Choroid plexus epithelial cell (primary cell): ENCODE measurements at regions not wholly inside any gene's neighbourhood (a gene's known extent, or its start where the extent isn't known, plus 50 kb on each side); places are given as distances from the start of the nearest gene placed in this dataset.

ENCODE experiments used
- DNase-seq: peaks from one replicate; pipeline ENCODE4 v3.0.0-alpha.2; 2010; ENCODE audit warnings: low read depth
- H3K4me3 ChIP-seq: 2 replicates; pipeline ENCODE4 v1.5.1; 2011; ENCODE audit warnings: low read depth, mild to moderate bottlenecking, control low read depth, low read length, moderate library complexity
- CTCF ChIP-seq: conservative IDR thresholded peaks from 2 replicates; pipeline ENCODE4 v1.5.1; 2011; ENCODE audit warnings: low read depth, mild to moderate bottlenecking, control low read depth, inconsistent platforms, low read length, moderate library complexity

DNA sequence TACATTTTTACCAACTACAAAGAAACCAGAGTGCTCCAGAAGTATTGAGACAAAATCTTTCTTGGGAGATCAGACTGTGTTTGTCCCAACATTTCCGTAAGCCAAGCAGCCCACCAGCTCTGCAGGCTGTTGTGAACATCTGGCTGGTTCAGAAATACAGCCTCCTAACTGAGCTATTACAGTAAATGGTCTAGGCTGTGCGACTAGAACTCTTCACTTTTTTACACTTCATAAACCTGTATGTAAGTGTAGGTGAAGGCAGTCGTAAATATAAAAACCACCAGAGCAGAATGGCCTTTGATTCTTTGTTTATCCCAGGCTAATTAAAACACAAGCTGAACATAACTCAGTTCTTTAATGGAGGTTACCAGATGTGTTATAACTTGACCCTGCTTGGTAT is 235.3 kb downstream of the ARRDC4 start:
- no peak overlapping the region for H3K4me3 ChIP-seq
- DNase-seq = no peak
- TF ChIP-seq CTCF = no peak

DNA sequence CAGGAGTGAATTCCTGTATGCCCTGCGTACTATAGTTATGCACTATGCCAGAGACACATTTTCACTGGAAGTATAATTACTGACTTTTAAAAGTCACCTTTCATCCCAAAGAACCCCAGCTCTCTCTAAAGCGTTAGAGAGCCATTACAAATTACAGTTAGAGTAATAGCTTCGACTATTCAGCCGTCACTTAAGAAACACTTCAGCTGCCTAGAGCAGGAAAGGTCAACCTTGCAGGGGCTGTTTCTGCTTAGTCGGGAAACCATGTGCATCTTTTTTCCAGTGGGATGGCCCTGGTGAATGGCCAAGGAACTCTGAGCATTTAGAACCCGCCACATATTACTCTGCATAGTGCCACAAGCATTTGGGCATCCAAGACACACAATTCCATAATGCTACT is 235.9 kb downstream of the ARRDC4 start:
- H3K4me3 ChIP-seq = no peak overlapping the region
- no peak for DNase-seq
- TF ChIP-seq CTCF = no peak

GRCh38 chr15:98202256-98202655 is 241.8 kb downstream of the ARRDC4 start:
- TF ChIP-seq CTCF = no peak
- no peak overlapping the region for H3K4me3 ChIP-seq
- DNase-seq = no peak

DNA sequence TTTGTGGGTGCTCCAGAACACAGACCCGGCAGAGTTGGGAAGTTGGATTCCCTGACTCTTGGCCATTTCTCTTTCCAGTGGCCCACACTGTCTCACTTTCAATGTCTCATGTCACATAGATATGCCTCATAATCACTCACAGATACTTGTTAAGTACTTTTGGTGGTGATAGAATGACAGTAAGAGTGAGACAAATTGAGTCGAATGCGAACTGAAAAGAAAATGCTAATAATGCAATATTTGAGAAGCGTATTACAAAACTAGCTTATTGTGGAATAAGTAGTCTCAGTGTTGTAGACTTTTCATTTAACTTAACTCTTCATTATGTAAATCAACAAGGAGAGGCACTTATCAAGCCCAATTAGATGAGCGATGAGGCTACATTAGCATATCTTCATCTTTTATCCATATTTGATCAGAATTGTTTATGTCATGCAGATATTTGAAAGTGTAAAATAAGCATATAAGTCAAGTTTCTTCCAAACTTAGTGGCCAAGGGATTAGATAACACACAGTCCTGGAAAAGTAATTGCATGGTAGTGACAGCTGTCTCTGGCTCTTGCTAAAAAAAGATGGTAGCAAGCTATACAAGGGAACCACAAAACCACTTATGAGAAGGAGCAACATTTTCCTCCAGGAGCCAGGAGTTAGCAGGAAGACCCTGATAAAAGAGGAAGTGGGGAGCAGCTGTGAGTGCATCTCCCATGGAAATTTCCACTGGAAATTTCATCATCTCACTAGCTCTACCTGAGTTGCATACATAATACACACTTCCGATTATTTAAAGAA is 243.6 kb downstream of the ARRDC4 start:
- no peak for DNase-seq
- H3K4me3 ChIP-seq = no peak overlapping the region
- no peak for TF ChIP-seq CTCF

- no peak overlapping the region for H3K4me3 ChIP-seq
- DNase-seq = no peak
- TF ChIP-seq CTCF = no peak
Measured at GRCh38 chr15:98207928-98208327, 247.4 kb downstream of the ARRDC4 start.

DNA sequence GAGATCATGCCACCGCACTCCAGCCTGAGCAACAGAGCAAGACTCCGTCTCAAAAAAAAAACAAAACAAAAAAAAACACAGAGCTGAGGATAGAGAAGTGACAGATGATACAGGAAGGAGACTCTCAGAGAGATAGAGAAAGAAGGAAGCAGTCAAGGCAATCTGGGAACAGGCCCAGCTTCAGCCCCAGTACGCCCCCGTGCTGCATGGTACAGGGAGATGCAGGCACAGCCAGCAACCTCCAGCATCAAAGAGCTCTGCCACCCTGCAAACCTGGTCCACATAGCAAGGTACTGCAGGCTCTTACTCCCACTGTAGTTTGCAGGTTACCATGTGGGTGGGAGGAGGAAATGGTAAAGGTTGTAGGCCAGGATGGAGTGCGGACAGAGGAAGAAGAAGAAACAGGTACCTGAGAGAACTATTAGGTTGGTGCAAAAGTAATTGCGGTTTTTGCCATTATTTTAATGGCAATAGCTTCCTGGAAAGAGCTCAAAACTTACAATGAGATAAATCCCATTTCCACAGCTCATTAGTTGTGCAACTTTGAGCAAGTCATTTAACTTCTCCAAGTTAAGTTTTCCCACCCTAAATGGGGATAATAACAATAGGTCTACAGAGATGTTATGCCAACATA is 253.0 kb downstream of the ARRDC4 start:
- no peak for DNase-seq
- H3K4me3 ChIP-seq = no peak overlapping the region
- no peak for TF ChIP-seq CTCF

DNA sequence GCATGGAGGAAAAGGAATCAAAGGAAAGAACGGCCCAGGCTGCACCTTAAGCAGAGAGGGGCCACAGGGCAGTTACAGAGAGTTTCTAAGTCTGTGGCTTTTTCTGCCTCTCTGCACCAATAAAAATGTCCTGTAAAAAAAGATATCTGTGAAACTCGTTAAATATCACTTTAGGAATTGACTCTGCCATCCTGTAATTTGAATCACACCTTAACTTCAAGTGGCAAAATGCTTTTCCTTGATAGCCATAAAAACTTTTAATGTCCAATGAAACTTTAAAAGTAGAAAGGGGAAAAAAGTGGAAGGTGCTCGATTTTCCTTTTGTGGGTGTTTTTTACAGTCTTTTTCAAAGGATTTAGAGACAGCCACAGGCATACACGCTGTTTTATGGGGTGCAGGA is 255.7 kb downstream of the ARRDC4 start:
- no peak for TF ChIP-seq CTCF
- no peak for DNase-seq

More for the DNA sequence above, 255.7 kb downstream of the ARRDC4 start:
- H3K4me3 ChIP-seq = no peak overlapping the region
